Astrocyte of the spinal cord (primary cell): ENCODE measurements at regions not wholly inside any gene's neighbourhood (a gene's known extent, or its start where the extent isn't known, plus 50 kb on each side); places are given as distances from the start of the nearest gene placed in this dataset.

Source experiments
- DNase-seq: peaks from one replicate; pipeline ENCODE4 v3.0.0; 2011; ENCODE audit warnings: low read depth, low spot score
- H3K4me3 ChIP-seq: 2 replicates; pipeline ENCODE4 v1.5.1; 2011; ENCODE audit warnings: low read depth, mild to moderate bottlenecking, low read length, moderate library complexity
- in situ Hi-C: cut with HindIII; loops from 2 replicates; pipeline ENCODE4 v1.10.0; 2017; ENCODE audit warnings: low sequenced_read_pairs
- TF ChIP-seq, protein P1 (sequence below): IDR thresholded peaks from 2 replicates; pipeline ENCODE4 v1.5.1; 2012; ENCODE audit warnings: low read depth, mild to moderate bottlenecking, low read length, inconsistent platforms

DNA sequence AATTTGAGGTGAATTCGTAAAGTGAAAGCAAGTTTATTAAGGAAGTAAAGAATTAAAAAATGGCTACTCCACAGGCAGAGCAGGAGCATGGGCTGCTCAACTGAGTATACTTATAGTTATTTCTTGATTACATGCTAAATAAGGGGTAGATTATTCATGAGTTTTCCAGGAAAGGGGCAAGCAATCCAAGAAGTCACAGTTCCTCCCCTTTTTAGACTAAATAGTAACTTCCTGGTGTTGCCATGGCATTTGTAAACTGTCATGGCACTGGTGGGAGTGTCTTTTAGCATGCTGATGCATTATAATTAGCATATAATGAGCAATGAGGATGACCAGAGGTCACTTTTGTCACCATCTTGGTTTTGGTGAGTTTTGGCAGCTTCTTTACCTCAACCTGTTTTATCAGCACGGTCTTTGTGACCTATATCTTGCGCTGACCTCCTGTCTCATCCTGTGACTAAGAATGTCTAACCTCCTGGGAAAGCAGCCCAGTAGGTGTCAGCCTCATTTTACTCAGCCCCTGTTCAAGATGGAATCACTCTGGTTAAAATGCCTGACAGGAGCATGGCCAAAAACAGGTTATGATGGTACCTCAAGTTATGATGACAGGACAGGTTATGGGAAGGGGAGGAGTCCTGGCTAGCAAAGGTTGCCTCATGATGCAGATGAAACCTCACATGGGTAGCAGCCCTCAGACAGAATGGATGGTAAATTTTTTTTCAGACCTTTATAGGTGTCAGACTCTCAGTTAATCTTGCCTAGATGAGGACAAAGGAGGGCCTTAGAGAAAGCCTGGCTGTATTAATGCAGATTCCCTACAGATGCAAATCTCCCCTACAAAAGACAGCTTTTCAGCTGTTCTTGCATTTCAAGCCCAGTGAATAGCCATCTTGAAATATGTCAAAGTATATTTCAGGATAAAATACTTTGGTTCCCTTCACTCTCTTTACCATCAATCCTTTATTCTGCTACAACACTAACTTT is 49.7 kb downstream of the SIPA1L2 start:
- TF ChIP-seq, protein P1, sequence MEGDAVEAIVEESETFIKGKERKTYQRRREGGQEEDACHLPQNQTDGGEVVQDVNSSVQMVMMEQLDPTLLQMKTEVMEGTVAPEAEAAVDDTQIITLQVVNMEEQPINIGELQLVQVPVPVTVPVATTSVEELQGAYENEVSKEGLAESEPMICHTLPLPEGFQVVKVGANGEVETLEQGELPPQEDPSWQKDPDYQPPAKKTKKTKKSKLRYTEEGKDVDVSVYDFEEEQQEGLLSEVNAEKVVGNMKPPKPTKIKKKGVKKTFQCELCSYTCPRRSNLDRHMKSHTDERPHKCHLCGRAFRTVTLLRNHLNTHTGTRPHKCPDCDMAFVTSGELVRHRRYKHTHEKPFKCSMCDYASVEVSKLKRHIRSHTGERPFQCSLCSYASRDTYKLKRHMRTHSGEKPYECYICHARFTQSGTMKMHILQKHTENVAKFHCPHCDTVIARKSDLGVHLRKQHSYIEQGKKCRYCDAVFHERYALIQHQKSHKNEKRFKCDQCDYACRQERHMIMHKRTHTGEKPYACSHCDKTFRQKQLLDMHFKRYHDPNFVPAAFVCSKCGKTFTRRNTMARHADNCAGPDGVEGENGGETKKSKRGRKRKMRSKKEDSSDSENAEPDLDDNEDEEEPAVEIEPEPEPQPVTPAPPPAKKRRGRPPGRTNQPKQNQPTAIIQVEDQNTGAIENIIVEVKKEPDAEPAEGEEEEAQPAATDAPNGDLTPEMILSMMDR, result no peak
- in situ Hi-C loops, result no loop called here
- no peak overlapping the region for H3K4me3 ChIP-seq
- no peak for DNase-seq

GRCh38 chr1:232579466-232579865 is 50.5 kb downstream of the SIPA1L2 start:
- in situ Hi-C loops, result no loop called here
- TF ChIP-seq, protein P1, result no peak
- no peak for DNase-seq
- H3K4me3 ChIP-seq, result no peak overlapping the region

DNA sequence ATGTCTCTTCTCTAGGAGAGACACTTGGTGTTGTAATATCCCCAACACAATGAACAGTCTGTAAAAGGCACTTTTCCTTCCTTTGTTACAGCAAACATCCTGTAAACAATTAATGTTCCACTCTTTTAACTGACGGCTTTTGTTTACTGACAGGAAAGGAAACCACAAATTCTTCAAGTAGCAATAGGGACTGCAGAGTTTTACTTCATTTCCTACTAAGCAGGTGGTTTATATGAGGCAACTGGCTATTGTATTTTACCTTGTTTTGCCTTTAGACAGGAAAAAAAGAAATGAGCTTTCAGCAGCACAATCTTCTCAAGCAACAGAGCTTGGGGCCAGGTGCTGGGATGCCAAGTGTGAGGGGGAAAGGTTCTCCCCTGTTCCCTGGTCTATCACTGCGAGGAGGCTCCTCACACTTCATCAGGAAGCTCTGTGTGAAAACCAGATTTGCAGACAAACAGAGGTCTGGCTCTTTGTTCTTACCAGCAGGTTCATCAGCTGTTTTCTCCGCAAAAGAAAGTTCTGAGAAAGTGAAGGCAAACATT is 51.2 kb downstream of the SIPA1L2 start:
- TF ChIP-seq, protein P1, result no peak
- no peak for DNase-seq

GRCh38 chr1:232577772-232578171 is 52.2 kb downstream of the SIPA1L2 start:
- TF ChIP-seq, protein P1, result no peak
- H3K4me3 ChIP-seq, result no peak overlapping the region
- in situ Hi-C loops, result no loop called here
- peak; percentile 39 for DNase-seq

More for the DNA sequence above, 51.2 kb downstream of the SIPA1L2 start:
- no peak overlapping the region for H3K4me3 ChIP-seq
- in situ Hi-C loops, result no loop called here

GRCh38 chr1:232576537-232576936 is 53.4 kb downstream of the SIPA1L2 start:
- TF ChIP-seq, protein P1, result no peak

GRCh38 chr1:232575763-232576040 is 54.2 kb downstream of the SIPA1L2 start:
- H3K4me3 ChIP-seq, result no peak overlapping the region
- no peak for DNase-seq
- TF ChIP-seq, protein P1, result no peak
- in situ Hi-C loops, result no loop called here

More at GRCh38 chr1:232576537-232576936, 53.4 kb downstream of the SIPA1L2 start:
- no peak overlapping the region for H3K4me3 ChIP-seq
- in situ Hi-C loops, result no loop called here
- DNase-seq, result no peak
